ENCODE measurements at regions not wholly inside any gene's neighbourhood (a gene's known extent, or its start where the extent isn't known, plus 50 kb on each side); places are given as distances from the start of the nearest gene placed in this dataset.
"Not testable (repeated sequence)": the region's sequence is repeated elsewhere in the genome, so short reads cannot be mapped to it uniquely, and the experiment has no call there.

DNA sequence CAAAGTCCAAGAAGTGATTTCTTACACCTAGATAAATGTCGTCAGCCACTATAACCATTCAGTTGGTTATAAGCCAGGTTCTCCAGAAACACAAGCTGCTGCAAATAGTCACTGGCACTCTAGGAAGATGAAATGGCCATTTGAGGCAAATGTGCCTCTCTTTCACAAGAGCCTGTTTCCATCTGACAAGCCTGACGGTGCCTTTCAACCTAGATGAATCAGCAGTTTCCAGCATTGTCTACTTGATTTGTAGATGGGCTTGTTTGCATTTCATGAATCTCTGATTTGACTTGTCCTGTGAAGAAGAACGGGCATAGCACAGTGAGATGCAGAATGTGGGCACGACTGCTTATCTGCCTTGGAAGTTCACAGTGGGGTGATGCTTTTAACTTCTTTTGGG lies 327.2 kb downstream of the LMO7 start:
- Histone ChIP-seq H3K4me3 (no peak overlapping the region), H3K27ac (no peak overlapping the region), H3K27me3 (no peaks in the 10 kb centered on the region), H3K4me1 (no peaks in the 10 kb centered on the region), H3K9me3 (no peaks in the 10 kb centered on the region), H3K36me3 (no peaks in the 10 kb centered on the region)
- intact Hi-C loops (cut with DNase I; ENCODE audit: low total_unique reads), result no loop called here
- TF ChIP-seq POLR2A (IDR thresholded peaks at IDR 0.05) (no peak), CTCF (IDR thresholded peaks at IDR 0.05) (no peak)
- DNase-seq, result no peak

DNA sequence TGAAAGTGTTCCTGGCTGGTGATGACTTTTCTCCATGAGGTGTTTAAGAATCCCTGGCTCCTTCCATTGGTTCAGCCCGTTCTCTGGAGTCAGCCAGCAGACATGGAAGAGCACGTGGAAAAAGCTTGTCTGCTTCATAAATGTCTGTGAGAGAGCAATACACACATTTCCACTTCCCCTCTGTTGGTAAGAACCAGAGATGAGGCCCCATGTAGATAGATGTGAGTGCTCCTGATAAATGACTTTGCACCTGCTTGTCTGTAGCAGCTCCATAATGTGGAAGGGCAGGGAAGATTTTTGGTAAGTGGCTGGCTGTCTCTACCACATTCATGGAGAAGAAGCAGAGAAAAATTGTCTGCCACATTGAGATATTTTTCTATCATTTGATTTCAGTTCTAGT lies 325.8 kb downstream of the LMO7 start:
- no peaks in the 10 kb centered on the region for H3K36me3 ChIP-seq
- no peak overlapping the region for H3K27ac ChIP-seq
- H3K4me3 ChIP-seq, result no peak overlapping the region
- no peaks in the 10 kb centered on the region for H3K9me3 ChIP-seq
- DNase-seq, result no peak
- no peaks in the 10 kb centered on the region for H3K27me3 ChIP-seq
- intact Hi-C loops (cut with DNase I; ENCODE audit: low total_unique reads), result no loop called here
- no peak for TF ChIP-seq CTCF (IDR thresholded peaks at IDR 0.05)
- TF ChIP-seq POLR2A (IDR thresholded peaks at IDR 0.05), result no peak
- H3K4me1 ChIP-seq, result no peaks in the 10 kb centered on the region

GRCh38 chr13:75960538-75960994 lies 324.4 kb downstream of the LMO7 start:
- intact Hi-C loops (cut with DNase I; ENCODE audit: low total_unique reads), result no loop called here
- no peaks in the 10 kb centered on the region for H3K27me3 ChIP-seq
- DNase-seq, result no peak

GRCh38 chr13:75959861-75960481 lies 323.8 kb downstream of the LMO7 start:
- H3K9me3 ChIP-seq, result no peaks in the 10 kb centered on the region
- H3K27me3 ChIP-seq, result no peaks in the 10 kb centered on the region
- intact Hi-C loops (cut with DNase I; ENCODE audit: low total_unique reads), result no loop called here
- no peak for DNase-seq
- no peaks in the 10 kb centered on the region for H3K4me1 ChIP-seq
- TF ChIP-seq CTCF (IDR thresholded peaks at IDR 0.05), result no peak
- TF ChIP-seq POLR2A (IDR thresholded peaks at IDR 0.05), result no peak
- no peak overlapping the region for H3K27ac ChIP-seq
- no peak overlapping the region for H3K4me3 ChIP-seq
- H3K36me3 ChIP-seq, result no peaks in the 10 kb centered on the region

More at GRCh38 chr13:75960538-75960994, 324.4 kb downstream of the LMO7 start:
- TF ChIP-seq POLR2A (IDR thresholded peaks at IDR 0.05), result no peak
- no peak for TF ChIP-seq CTCF (IDR thresholded peaks at IDR 0.05)
- Histone ChIP-seq H3K9me3 (no peaks in the 10 kb centered on the region), H3K36me3 (no peaks in the 10 kb centered on the region), H3K4me3 (no peak overlapping the region), H3K4me1 (no peaks in the 10 kb centered on the region), H3K27ac (no peak overlapping the region)

DNA sequence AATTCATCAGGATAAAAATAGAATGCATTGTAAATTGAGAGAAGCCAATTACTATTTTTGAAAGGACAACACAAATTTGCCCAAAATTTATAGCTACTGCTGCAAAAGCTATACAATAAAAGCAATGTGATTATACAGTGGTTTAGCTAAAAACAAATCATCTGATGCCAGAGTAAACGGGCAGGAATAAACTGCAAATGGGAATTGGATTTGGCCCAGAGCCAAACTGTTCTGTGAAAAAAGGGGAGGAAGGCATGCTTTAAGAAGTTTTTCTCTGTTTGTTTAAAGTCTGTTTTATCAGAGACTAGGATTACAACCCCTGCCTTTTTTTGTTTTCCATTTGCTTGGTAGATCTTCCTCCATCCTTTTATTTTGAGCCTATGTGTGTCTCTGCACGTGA lies 317.5 kb downstream of the LMO7 start:
- intact Hi-C loops (cut with DNase I; ENCODE audit: low total_unique reads), result not testable (repeated sequence)

GRCh38 chr13:75947448-75947847 lies 311.3 kb downstream of the LMO7 start:
- Histone ChIP-seq H3K27ac (no peak overlapping the region), H3K4me3 (no peak overlapping the region), H3K4me1 (no peaks in the 10 kb centered on the region), H3K36me3 (no peaks in the 10 kb centered on the region), H3K9me3 (no peaks in the 10 kb centered on the region), H3K27me3 (no peaks in the 10 kb centered on the region)
- no peak for DNase-seq
- no peak for TF ChIP-seq CTCF (IDR thresholded peaks at IDR 0.05)
- TF ChIP-seq POLR2A (IDR thresholded peaks at IDR 0.05), result no peak
- intact Hi-C loops (cut with DNase I; ENCODE audit: low total_unique reads), result no loop called here

More for the DNA sequence above, 317.5 kb downstream of the LMO7 start:
- not testable (repeated sequence) for H3K9me3 ChIP-seq, H3K4me1 ChIP-seq, H3K27me3 ChIP-seq, H3K27ac ChIP-seq, H3K36me3 ChIP-seq, H3K4me3 ChIP-seq, DNase-seq
